Fibroblast of skin of left biceps (primary cell): ENCODE measurements at regions not wholly inside any gene's neighbourhood (a gene's known extent, or its start where the extent isn't known, plus 50 kb on each side); places are given as distances from the start of the nearest gene placed in this dataset.

ENCODE experiments used
- DNase-seq, 2 experiments: peaks; one replicate each; pipeline ENCODE4 v3.0.0-alpha.2; 2013; ENCODE audit warnings: low read depth in 2 of 2

DNA sequence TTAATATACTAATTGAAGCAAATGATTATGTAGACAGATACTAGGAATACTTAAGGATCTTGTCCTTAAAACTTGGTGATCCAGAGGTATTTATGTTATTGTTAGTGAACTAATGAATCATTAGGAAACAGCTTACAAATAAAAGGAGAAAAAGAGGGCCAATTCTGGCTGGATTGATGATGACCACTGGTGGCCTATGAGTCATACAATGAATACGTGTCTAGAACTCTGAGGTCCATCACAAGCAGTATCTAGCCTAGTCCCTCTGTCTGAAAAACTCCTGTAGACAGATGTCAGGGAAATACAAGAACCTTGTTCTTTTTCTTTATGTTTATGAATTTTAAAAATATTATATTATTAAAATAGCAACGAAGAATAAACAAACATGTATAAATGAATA is 51.7 kb upstream of the RTL1 start:
- DNase-seq, result no peak

- no peak for DNase-seq
Measured at GRCh38 chr14:100962494-100962893, 59.0 kb upstream of the RTL1 start.

DNA sequence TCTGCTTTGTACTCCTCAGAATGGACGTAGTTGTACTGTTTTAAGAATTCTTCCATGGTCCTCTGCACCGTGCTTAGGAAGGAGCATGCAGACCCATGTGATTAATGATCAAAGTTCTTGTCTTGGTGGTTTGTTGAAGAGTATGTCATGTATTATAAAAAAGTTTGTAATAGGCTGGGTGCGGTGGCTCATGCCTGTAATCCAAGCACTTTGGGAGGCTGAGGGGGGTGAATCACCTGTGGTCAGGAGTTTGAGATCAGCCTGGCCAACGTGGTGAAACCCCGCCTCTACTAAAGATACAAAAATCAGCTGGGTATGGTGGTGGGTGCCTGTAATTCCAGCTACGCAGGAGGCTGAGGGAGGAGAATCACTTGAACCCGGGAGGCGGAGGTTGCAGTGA is 61.8 kb upstream of the RTL1 start:
- DNase-seq, result no peak

DNA sequence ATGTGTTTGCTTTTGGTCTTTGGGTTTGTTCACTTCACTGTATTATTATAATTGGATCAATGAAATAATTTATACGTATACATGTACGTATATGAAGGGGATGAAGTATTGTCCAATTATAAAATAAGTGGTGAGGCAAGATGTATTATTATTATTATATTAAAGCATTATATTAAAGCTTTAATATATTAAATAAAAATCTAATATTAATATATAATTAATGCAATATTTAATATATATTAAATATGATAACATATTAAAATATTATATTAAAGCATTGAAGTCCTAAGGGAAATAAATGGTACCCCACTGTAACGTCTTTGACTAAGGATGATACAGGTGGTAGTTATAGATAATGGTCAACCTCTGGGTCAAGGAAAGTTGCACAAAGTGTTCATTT is 63.7 kb upstream of the RTL1 start:
- no peak for DNase-seq

GRCh38 chr14:100967930-100968329 is 64.4 kb upstream of the RTL1 start:
- no peak for DNase-seq

GRCh38 chr14:100972118-100972897 is 68.8 kb upstream of the RTL1 start:
- DNase-seq, result no peak

DNA sequence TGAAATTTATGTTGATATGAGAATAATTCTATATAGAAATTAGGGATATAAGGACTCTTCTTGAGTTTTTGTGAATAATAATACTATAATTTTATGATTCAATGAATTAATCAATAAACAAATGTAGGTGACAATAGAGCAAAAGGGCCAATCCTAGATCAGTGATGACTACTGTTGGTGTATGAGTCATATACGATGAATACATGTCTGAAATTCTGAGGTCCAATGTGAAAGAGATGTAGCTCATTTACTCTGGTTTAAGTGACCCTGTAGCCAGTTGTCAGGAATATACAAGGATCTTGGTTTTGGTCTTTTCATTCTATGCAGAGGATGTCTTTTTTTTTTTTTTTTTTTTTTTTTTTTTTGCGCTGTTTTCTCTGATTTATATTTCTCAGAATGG is 72.1 kb upstream of the RTL1 start:
- no peak for DNase-seq

DNA sequence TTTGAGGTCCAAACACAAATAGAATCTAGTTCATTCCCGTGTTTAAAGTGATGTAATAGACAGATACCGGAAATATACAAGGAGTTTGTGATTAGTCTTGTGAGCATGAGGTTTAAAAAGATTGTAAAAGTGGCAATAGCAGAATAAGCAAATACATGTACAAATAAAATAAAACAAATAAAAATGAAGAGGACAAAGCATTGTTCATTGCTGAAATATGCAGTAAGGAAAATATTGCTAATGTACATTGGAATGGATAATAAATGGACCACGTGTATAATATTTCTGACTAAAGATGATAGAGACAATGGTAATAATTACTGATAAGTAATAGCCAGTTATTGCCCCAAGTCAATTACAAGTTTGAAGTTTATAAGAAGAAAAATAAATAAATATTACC is 75.6 kb upstream of the RTL1 start:
- DNase-seq, result no peak

DNA sequence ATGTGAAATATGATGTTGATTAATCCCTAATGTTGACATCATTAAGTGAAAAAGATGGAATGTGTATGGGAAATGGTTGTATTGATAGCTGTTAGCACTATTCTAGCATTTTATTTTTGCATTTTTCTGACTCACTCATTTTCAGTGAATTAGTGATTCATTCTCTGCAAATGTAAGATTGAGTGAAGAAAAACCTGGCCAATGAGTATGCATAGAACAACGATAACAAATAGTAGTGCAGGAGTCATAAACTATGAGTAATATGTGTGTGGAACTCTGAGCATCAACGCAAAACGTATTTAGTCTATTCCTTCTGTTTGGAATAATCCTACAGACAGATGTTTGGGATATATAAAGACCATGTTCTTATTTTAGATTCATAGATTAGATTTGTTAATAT is 76.3 kb upstream of the RTL1 start:
- DNase-seq, result peak; percentile 59 to 61

- DNase-seq, result no peak
Measured at GRCh38 chr14:100980823-100981222, 77.3 kb upstream of the RTL1 start.

- DNase-seq, result no peak
Measured at GRCh38 chr14:100981809-100982208, 78.3 kb upstream of the RTL1 start.

GRCh38 chr14:100982353-100982752 is 78.8 kb upstream of the RTL1 start:
- no peak for DNase-seq

DNA sequence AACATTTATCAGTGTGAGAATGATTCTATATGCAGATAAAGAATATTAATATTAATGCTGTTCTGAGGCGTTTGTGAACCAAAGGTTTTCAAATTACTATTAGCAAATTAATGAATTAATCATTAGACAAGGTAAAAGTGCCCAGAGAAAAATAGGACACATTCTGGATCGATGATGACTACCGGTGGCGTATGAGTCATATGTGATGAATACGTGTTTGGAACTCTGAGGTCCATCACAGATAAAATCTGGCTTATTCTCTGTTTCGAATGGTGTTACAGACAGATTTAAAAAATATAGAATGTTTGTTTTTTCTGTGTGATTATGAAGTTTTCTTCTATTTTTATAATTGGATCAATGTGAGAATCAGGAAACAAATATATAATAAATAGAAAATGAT is 79.2 kb upstream of the RTL1 start:
- DNase-seq, result no peak

DNA sequence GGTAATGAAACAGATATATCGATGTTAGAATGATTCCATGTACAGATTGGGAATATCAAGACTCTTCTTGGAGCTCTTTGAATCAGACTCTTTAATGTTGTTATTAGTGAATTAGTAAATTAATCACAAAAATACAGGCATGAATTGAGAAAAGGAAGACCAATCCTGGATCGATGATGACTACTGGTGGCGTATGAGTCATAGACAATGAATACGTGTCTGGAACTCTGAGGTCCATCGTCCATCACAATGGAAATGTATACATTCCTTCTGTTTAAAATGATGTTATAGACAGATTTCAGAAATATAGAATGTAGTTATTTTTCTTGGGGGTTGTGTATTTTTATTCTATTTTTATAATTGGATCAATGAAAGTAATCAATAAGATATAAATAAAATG is 80.2 kb upstream of the RTL1 start:
- no peak for DNase-seq

GRCh38 chr14:100988011-100988410 is 84.5 kb upstream of the RTL1 start:
- no peak for DNase-seq

DNA sequence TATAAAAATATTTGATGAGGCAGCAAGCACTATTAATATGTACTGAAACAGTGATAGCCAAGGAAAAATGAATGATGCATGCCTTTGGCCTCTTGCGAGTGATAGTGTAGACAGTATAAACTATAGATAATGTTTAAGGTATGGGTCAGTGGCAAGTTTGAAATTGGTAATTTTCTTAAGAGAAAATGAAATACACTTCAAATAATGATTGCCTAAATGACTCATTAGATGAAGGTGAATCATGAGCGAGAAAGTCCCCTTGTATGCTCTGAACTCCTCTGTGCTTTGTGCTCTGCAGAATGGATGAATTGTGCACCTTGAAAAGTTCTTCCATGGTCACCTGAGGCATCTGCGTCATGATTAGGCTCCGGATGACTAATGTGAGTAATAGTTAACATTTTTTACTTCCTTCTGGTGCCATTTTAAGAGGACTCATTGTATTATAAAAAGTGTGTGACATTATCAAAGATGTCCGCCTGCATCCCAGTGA is 84.9 kb upstream of the RTL1 start:
- DNase-seq, result no peak

- no peak for DNase-seq
Measured at GRCh38 chr14:100988956-100989355, 85.4 kb upstream of the RTL1 start.

DNA sequence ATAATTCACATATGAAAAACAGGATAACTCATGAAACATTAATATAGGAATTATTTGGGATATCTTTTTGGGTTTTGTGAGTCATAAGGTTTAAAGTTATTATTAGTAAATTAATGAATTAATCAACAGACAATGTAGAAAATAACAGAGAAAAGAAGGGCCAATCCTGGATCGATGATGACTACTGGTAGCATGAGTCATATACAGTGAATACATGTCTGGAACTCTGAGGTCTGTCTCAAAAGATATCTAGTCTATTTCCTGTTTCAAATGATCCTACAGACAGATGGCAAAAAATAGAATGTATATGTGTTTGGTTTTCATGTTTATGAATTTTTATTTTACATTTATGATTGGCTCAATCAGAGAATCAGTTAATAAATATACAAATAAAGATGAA is 86.4 kb upstream of the RTL1 start:
- no peak for DNase-seq

GRCh38 chr14:100994082-100994481 is 90.6 kb upstream of the RTL1 start:
- no peak for DNase-seq

DNA sequence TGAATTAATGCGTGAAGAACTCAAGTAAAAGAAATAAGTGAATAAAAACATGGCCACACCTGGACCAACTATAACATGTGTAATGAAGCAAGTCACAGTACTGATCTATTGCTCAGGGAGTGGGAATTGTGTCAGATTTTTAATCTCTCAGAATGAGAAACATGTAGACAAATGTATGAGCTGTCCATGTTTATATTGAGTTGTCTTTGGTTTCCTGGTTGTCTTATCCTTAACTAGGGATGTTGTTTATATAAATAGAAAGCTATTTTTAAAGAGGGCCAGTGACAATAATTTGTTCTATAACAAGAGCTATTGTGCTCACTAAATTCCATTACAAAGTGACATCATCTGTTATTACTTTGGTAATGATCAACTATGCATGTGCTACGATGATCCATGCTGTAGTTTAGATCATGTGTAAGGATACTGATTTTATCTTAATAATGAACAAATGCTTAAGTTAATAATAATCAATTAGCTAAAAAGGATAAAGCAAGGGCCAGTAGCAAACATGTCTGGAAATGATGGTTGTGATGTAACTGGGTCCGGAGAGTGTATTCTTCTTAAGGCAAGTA is 91.3 kb upstream of the RTL1 start:
- no peak for DNase-seq

DNA sequence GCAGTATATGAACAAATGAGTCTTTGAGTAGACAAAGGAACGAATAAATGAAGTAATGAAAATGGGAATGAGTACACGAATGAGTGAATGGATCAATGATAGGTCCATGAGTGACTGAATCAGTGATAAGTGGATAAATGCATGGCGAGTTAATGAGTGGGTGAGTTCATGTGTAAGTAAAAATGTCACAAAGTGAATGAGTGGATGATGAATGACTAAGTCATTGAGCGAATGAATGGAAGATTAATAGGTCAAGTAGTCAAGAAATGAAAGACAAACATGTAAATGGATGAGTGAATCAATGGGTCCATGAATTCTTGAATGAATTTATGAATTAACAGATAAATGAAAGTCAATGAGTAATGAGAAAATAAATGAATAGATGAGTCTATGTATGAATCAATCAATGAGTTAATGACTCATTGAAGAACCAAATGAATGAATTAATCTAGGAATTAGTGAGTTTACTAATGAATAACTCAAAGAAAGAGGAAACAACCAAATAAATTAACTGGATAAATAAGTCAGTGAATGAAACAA is 97.3 kb upstream of the RTL1 start:
- DNase-seq, result no peak

DNA sequence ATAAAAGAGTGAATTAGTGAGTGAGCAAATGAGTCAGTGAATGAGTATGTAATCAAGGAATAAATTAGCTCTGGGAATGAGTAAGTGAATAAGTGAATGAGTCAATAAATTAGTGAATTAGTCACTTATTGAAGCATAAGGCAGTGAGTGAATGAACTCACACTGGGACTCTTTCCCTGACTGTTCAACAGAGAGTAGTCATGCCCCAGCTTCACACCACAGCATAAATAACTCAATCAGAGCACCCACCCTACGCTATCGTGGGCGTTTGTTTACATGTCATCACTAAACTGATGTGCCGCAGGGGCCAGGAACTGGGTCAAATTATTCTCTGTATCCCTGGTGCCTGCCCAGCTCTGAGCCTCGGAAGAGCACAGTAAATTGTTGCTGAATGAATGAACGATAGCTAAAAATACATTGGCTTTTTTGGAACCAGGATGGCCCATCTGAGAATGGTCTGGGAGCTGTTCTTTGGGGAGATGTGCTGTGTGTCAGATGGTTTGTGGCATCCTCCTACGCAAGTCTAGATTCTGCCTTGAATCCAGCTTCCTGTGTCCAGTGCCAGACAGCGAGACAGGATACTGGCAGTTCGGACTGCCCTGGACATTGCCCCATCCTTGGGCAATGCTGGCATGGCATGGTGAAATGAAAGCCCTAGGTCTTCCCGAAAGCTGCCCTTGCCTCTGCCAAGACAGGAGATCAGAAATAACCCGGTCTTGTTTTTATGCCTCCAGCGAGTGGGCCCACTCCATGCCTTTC is 98.0 kb upstream of the RTL1 start:
- peak in 1 of 2 experiments; percentile 24 for DNase-seq

- DNase-seq, result no peak
Measured at GRCh38 chr14:101002738-101003137, 99.2 kb upstream of the RTL1 start.
